ENCODE measurements at regions not wholly inside any gene's neighbourhood (a gene's known extent, or its start where the extent isn't known, plus 50 kb on each side); places are given as distances from the start of the nearest gene placed in this dataset.

DNA sequence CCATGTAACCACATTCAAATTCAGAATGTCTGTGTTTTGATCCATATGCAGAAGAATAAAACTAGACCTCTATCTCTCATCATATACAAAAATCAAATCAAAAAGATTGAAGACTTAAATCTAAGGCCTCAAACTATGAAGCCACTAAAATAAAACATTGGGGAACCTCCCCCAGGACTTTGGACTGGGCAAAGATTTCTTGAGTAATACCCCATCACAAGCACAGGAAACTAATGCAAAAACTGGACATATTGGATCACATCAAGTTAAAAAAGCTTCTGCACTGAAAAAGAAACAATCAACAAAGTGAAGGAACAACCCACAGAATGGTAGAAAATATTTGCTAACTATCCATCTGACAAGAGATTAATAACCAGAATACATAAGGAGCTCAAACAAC, 266.8 kb downstream of the EPM2A start:
- DNase-seq, result no peak

- no peak for DNase-seq
These were observed 266.3 kb downstream of the EPM2A start for GRCh38 chr6:145469021-145469420.

DNA sequence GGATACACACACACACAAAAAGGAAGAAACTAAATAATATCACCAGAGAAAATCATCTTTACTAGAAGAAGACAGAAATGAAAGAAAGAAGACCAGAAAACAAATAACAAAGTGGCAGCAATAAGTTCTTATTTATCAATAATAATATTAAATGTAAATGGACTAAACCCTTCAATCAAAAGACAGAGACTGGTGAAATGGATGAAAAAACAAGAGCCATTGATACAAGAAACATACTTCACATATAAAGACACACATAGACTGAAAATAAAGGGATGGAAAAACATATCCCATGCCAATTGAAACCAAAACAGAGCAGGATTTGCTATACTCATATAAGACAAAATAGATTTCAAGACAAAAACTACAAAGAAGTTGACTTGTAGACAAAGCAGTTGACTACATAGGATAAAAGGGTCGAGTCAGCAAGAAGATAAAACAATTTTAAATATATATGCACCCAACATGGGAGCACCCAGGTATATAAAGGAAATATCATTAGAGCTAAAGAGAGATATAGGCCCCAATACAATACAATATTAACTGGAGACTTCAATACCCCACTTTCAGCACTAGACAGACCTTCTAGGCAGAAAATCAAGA, 259.4 kb downstream of the EPM2A start:
- DNase-seq, result no peak

GRCh38 chr6:145480024-145480423, 255.3 kb downstream of the EPM2A start:
- no peak for DNase-seq

DNA sequence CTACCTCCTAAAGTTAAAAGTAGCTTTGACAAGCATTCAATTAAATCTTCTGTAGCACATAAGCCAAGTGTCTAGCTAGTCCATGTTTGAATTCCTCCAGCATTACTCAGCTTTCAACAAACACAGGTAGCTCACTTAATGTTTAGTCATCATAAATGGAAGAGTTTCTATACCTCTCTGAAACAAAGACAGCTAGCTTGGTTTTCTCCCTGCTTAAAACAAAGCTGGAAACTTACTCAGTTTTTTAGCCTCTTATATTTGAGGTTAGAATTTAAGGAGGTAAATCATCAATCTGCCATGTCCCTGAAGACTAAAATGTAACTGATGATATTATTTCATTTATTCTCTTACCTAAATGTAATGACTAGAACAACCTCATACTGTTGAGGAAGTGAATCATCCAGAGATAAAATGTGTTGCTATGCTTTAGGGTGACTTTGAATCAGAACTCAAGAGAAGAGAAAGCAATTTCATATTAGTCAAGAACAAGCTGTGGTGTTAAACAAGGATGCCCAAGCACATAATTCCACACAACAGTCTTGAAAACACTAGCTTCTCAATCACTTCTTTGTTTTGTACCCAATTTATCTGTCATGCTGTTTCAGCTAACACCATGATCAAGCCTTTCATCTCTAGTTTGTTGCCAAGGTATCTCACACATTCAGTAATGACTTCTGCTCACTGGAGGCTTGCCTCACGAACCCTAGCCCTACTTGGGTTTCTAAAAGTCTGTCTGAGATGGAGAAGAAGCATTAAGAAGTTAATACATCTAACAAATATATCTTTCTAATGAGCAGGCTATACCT, 251.9 kb downstream of the EPM2A start:
- no peak for DNase-seq

GRCh38 chr6:145485288-145485687, 250.0 kb downstream of the EPM2A start:
- no peak for DNase-seq

- no peak for DNase-seq
These were observed 249.0 kb downstream of the EPM2A start for GRCh38 chr6:145486306-145486705.

GRCh38 chr6:145489583-145489982, 245.7 kb downstream of the EPM2A start:
- no peak for DNase-seq

DNA sequence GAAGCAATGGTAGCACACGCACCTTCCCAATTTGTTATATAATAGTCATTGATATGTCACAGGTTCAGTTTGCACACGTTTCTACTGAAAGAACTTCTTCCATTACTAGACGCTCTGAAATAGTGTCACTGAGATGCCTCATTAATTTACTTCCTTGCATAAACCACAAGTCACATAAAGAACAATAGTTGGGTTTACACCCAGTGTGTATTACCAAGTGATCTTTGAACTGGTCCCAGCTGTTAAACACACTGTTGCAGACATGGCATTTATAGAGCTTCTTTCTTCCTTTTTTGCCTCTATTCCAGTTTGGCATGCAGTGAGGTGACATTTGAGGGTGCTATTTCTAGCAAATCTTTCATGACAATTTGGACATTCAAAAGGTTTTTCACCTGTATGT, 245.3 kb downstream of the EPM2A start:
- no peak for DNase-seq

DNA sequence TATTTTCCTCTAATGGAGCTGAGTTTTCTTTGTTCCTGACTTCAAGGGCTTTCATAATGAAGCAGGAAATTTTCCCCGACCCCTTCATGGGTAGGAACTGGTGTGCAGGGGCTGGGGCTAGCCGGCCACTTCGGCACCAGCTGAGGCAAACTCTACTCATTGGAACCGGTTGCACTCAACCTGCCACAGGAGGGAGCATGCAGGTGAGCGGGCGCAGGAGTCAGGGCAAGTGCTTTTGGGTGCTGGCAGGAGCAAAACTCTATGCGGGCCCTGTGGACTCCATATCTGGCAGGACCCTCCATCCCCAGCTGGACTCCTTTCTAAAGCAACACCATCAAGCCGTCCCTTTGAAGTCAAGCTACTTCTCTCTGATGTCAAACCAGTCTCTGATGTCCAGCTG, 244.2 kb downstream of the EPM2A start:
- DNase-seq, result no peak

GRCh38 chr6:145497006-145497405, 238.3 kb downstream of the EPM2A start:
- no peak for DNase-seq

- no peak for DNase-seq
These were observed 236.9 kb downstream of the EPM2A start for GRCh38 chr6:145498425-145498824.

DNA sequence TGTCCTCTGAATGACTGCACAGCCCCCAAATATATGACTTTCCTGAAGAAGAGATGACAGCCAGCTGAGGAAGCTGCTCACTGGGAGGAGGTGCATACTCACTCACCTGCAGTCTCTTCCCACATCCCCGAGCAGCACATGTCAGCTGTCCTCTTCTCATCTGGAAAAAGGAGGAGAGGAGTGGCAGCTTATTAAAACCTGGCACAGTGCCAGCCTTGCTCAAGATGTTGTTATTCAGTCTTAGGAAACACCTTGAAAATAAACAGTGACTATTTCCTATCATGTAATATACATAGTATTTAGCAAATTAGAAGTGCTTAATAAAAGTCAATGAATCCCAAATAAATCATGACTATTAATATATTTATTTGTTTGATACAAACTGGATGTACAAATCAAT, 232.9 kb downstream of the EPM2A start:
- no peak for DNase-seq

- DNase-seq, result no peak
These were observed 229.2 kb downstream of the EPM2A start for GRCh38 chr6:145506136-145506535.

DNA sequence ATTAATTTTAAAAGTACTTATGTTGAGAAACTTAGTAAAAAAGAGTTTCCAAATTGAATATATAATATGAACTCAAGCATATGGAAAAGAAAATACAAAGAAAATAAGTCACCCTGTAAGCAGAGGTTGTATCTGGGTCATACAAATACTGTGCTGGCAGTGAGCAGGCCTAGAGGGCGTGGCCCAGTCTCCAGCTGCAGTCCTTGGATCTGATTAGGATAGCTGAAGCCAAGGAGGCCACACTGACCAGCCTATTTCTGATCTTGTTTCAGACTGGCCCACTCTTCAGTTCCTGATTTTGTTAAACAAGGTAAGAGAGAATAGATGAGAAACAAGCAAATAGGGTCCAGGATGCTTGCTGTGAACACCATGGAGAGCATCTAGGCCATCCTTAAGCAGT, 228.8 kb downstream of the EPM2A start:
- no peak for DNase-seq

DNA sequence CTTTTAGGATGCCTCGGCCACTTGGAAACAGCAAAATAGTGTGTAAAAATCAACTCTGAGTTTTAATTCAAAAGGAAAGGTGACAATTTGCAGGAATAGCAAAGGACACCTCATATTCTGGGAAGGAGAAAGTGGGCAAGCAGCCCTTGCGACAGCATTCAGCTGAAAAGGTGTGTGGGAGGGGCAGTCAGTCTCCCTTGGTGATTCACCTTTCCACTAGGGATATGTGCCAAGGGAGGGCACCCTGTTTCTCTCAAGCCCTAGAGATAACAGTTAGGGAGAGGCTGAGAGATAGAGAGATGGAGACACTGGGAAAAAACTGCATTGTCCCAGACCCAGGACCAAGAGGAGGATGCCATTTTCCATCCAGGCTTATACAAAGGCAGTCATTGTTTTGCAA, 228.1 kb downstream of the EPM2A start:
- no peak for DNase-seq

GRCh38 chr6:145508107-145508506, 227.2 kb downstream of the EPM2A start:
- DNase-seq, result no peak

GRCh38 chr6:145517492-145517891, 217.8 kb downstream of the EPM2A start:
- no peak for DNase-seq

DNA sequence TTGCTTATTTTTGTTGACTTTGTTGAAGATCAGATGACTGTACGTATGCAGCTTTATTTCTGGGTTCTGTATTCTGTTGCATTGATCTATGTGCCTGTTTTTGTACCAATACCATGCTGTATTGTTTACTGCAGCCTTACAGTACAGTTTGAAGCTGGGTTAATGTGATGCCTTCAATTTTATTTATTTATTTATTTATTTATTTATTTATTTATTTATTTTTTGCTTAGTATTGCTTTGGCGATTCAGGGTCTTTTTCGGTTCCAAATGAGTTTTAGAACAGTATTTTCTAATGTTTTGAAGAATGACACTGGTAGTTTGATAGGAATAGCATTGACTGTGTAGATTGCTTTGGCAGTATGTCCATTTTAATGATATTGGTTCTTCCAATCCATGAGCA, 210.3 kb downstream of the EPM2A start:
- no peak for DNase-seq

DNA sequence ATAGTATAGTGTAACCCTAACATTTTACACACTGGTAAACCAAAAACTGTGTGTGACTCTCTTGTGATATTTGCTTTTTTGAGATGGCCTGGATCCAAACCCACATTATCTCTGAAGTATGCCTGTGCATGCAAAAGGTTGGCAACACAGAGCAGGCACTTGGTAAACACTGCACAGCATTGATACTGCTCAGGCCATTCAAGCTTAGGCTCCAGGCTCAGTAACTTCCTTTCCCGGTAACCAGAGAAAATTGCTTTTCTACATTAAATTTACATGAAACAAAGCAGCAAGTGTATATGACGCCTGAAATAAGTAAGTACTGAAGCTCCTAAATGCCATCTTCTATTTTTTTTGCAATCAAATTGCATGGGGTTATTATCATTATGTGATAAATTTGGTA, 205.7 kb downstream of the EPM2A start:
- DNase-seq, result no peak

DNA sequence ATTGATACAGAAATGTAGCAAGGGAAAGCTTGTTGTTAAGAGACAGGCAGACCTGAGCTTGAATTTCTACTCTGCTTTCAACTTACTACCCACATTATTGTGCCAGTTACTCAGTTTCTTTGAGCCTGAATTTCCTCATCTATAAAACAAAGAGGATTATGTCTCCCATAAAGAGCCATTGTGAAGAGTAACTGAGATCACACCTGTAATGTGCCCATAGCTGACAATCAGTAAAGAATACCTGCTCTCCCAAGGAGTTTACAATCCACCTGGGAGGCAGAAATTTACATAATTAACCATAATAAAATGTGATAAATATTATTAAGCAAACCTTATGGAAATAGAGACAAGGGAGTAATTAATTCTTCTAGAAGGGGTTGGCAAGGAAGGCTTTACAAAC, 204.9 kb downstream of the EPM2A start:
- no peak for DNase-seq

- DNase-seq, result no peak
These were observed 204.3 kb downstream of the EPM2A start for GRCh38 chr6:145531032-145531431.

- no peak for DNase-seq
These were observed 203.5 kb downstream of the EPM2A start for GRCh38 chr6:145531822-145532221.

GRCh38 chr6:145532361-145532760, 203.0 kb downstream of the EPM2A start:
- DNase-seq, result no peak

DNA sequence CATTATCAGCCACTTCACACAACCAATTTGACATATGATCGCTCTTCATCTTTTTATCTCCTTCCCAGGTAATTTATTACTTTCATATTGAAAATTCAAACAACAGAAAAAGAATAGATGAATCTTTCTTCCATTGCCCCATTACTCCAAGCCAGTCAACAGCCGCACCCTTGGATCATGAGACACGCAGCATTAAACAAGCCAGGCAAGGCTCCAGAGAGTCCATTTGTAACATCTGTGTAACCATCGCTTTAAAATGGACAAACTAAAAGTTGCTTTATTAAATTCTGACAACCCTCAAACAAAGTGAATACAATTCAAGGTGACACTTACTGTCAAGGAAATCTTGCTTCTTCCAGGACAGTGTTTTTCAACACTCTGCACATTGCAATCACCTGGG, 200.3 kb downstream of the EPM2A start:
- DNase-seq, result no peak
